Muscle layer of colon (tissue), 2 donors: ENCODE measurements at regions not wholly inside any gene's neighbourhood (a gene's known extent, or its start where the extent isn't known, plus 50 kb on each side); places are given as distances from the start of the nearest gene placed in this dataset.
"Not testable (repeated sequence)": the region's sequence is repeated elsewhere in the genome, so short reads cannot be mapped to it uniquely, and the experiment has no call there.

Experiments used
- H3K27ac ChIP-seq: one replicate; pipeline ENCODE4 v1.7.0; 2013; ENCODE audit warnings: low read depth, mild to moderate bottlenecking, low read length, moderate library complexity
- H3K27me3 ChIP-seq, 2 donors: one replicate each; pipeline ENCODE4 v1.7.0; 2013; ENCODE audit warnings: low read length in 2 of 2, mild to moderate bottlenecking in 2 of 2; ENCODE audit not compliant: insufficient read depth in 2 of 2, control insufficient read depth in 1 of 2
- H3K36me3 ChIP-seq: one replicate; pipeline ENCODE4 v1.7.0; 2013; ENCODE audit warnings: mild to moderate bottlenecking, low read length; ENCODE audit not compliant: insufficient read depth
- H3K4me1 ChIP-seq: one replicate; pipeline ENCODE4 v1.7.0; 2013; ENCODE audit warnings: mild to moderate bottlenecking, low read length; ENCODE audit not compliant: insufficient read depth
- H3K4me3 ChIP-seq, 2 donors: one replicate each; pipeline ENCODE4 v1.7.0; 2013; ENCODE audit warnings: low read length in 2 of 2, low read depth in 1 of 2, mild to moderate bottlenecking in 1 of 2, moderate library complexity in 1 of 2
- H3K9ac ChIP-seq: one replicate; pipeline ENCODE4 v1.7.0; 2013; ENCODE audit warnings: low read length
- H3K9me3 ChIP-seq: one replicate; pipeline ENCODE4 v1.7.0; 2013; ENCODE audit warnings: mild to moderate bottlenecking, low read length
- donor health status: abdominal sarcoma.
- donor health status: Adenocarcinoma of cecum.

GRCh38 chr1:209162651-209163050 lies 420.9 kb upstream of the CAMK1G start:
- no peak overlapping the region for H3K27ac ChIP-seq
- H3K4me3 ChIP-seq: no peak overlapping the region
- H3K4me1 ChIP-seq: peaks cover 7% of the 10 kb centered on the region
- no peaks in the 10 kb centered on the region for H3K36me3 ChIP-seq
- no peak overlapping the region for H3K9ac ChIP-seq
- H3K9me3 ChIP-seq: no peaks in the 10 kb centered on the region
- no peaks in the 10 kb centered on the region for H3K27me3 ChIP-seq

GRCh38 chr1:209168204-209168603 lies 415.3 kb upstream of the CAMK1G start:
- Histone ChIP-seq H3K9ac (no peak overlapping the region), H3K36me3 (no peaks in the 10 kb centered on the region), H3K4me3 (no peak overlapping the region), H3K9me3 (no peaks in the 10 kb centered on the region), H3K27me3 (no peaks in the 10 kb centered on the region), H3K27ac (no peak overlapping the region), H3K4me1 (no peaks in the 10 kb centered on the region)

GRCh38 chr1:209171151-209171550 lies 412.4 kb upstream of the CAMK1G start:
- Histone ChIP-seq H3K27me3 (no peaks in the 10 kb centered on the region), H3K9ac (no peak overlapping the region), H3K4me1 (no peaks in the 10 kb centered on the region), H3K27ac (no peak overlapping the region), H3K36me3 (no peaks in the 10 kb centered on the region), H3K9me3 (no peaks in the 10 kb centered on the region), H3K4me3 (no peak overlapping the region)

- no peaks in the 10 kb centered on the region for H3K9me3 ChIP-seq
- no peak overlapping the region for H3K4me3 ChIP-seq
- H3K27ac ChIP-seq: no peak overlapping the region
- H3K27me3 ChIP-seq: no peaks in the 10 kb centered on the region
- H3K9ac ChIP-seq: no peak overlapping the region
- H3K4me1 ChIP-seq: no peaks in the 10 kb centered on the region
- no peaks in the 10 kb centered on the region for H3K36me3 ChIP-seq
Measured at GRCh38 chr1:209172286-209172685, 411.2 kb upstream of the CAMK1G start.

GRCh38 chr1:209172792-209173542 lies 410.5 kb upstream of the CAMK1G start:
- not testable (repeated sequence) for H3K9ac ChIP-seq, H3K4me1 ChIP-seq, H3K27me3 ChIP-seq, H3K36me3 ChIP-seq, H3K4me3 ChIP-seq, H3K9me3 ChIP-seq, H3K27ac ChIP-seq

- H3K36me3 ChIP-seq, H3K9ac ChIP-seq, H3K4me3 ChIP-seq, H3K9me3 ChIP-seq, H3K27me3 ChIP-seq, H3K4me1 ChIP-seq, H3K27ac ChIP-seq: not testable (repeated sequence)
Measured at GRCh38 chr1:209173796-209174195, 409.7 kb upstream of the CAMK1G start.

- Histone ChIP-seq H3K27ac (no peak overlapping the region), H3K27me3 (no peaks in the 10 kb centered on the region), H3K9me3 (no peaks in the 10 kb centered on the region), H3K4me3 (no peak overlapping the region), H3K9ac (no peak overlapping the region), H3K4me1 (no peaks in the 10 kb centered on the region), H3K36me3 (no peaks in the 10 kb centered on the region)
Measured at GRCh38 chr1:209176866-209177430, 406.6 kb upstream of the CAMK1G start.

- no peaks in the 10 kb centered on the region for H3K27me3 ChIP-seq
- H3K36me3 ChIP-seq: no peaks in the 10 kb centered on the region
- no peak overlapping the region for H3K27ac ChIP-seq
- no peak overlapping the region for H3K4me3 ChIP-seq
- H3K9me3 ChIP-seq: no peaks in the 10 kb centered on the region
- no peak overlapping the region for H3K9ac ChIP-seq
- no peaks in the 10 kb centered on the region for H3K4me1 ChIP-seq
Measured at GRCh38 chr1:209183195-209183594, 400.3 kb upstream of the CAMK1G start.

- no peak overlapping the region for H3K27ac ChIP-seq
- no peaks in the 10 kb centered on the region for H3K36me3 ChIP-seq
- H3K27me3 ChIP-seq: no peaks in the 10 kb centered on the region
- H3K4me3 ChIP-seq: no peak overlapping the region
- H3K4me1 ChIP-seq: no peaks in the 10 kb centered on the region
- H3K9me3 ChIP-seq: no peaks in the 10 kb centered on the region
- no peak overlapping the region for H3K9ac ChIP-seq
Measured at GRCh38 chr1:209187589-209187988, 395.9 kb upstream of the CAMK1G start.

- no peaks in the 10 kb centered on the region for H3K36me3 ChIP-seq
- H3K4me3 ChIP-seq: no peak overlapping the region
- H3K27ac ChIP-seq: no peak overlapping the region
- H3K27me3 ChIP-seq: no peaks in the 10 kb centered on the region
- H3K4me1 ChIP-seq: no peaks in the 10 kb centered on the region
- H3K9me3 ChIP-seq: no peaks in the 10 kb centered on the region
- H3K9ac ChIP-seq: no peak overlapping the region
Measured at GRCh38 chr1:209190591-209191261, 392.8 kb upstream of the CAMK1G start.

- Histone ChIP-seq H3K36me3 (no peaks in the 10 kb centered on the region), H3K27ac (no peak overlapping the region), H3K4me1 (no peaks in the 10 kb centered on the region), H3K9me3 (no peaks in the 10 kb centered on the region), H3K4me3 (no peak overlapping the region), H3K9ac (no peak overlapping the region), H3K27me3 (no peaks in the 10 kb centered on the region)
Measured at GRCh38 chr1:209191262-209191634, 392.3 kb upstream of the CAMK1G start.

- H3K9me3 ChIP-seq: no peaks in the 10 kb centered on the region
- H3K27me3 ChIP-seq: no peaks in the 10 kb centered on the region
- H3K27ac ChIP-seq: no peak overlapping the region
- no peak overlapping the region for H3K4me3 ChIP-seq
- H3K36me3 ChIP-seq: no peaks in the 10 kb centered on the region
- H3K9ac ChIP-seq: no peak overlapping the region
- H3K4me1 ChIP-seq: no peaks in the 10 kb centered on the region
Measured at GRCh38 chr1:209196140-209196539, 387.4 kb upstream of the CAMK1G start.
